SK-N-SH (cell line): ENCODE measurements at regions not wholly inside any gene's neighbourhood (a gene's known extent, or its start where the extent isn't known, plus 50 kb on each side); places are given as distances from the start of the nearest gene placed in this dataset.

Experiments used
- CTCF ChIA-PET: fragments of 300-600, 350-600 bp; formaldehyde crosslinking; extraction: SDS; loops from one replicate; lab custom pipeline; 2021; lab: Yijun Ruan, JAX
- POLR2A ChIA-PET: fragments of 350-600 bp; sonication (Branson Sonifier 250); formaldehyde crosslinking; extraction: SDS; loops from one replicate; lab custom pipeline; 2020; ENCODE audit warnings: antibody characterized with exemption, inconsistent platforms; lab: Yijun Ruan, JAX
- DNase-seq: peaks from one replicate; pipeline ENCODE4 v3.0.0; 2012
- H2AFZ ChIP-seq: fragments of 200-600 bp; sonication (generic); 2 replicates; pipeline ENCODE4 v1.8.1; 2016; ENCODE audit warnings: antibody characterized with exemption, mild to moderate bottlenecking, low read depth
- H3F3A ChIP-seq: fragments of 200-600 bp; sonication (generic); replicated peaks from 2 replicates; pipeline ENCODE3; 2016; ENCODE audit warnings: antibody characterized with exemption, mild to moderate bottlenecking; ENCODE audit not compliant: insufficient read depth
- H3K27ac ChIP-seq, 2 experiments: fragments of 200-500 bp in 1 of 2; fragments of 200-600 bp in 1 of 2; sonication (Bioruptor generic) in 1 of 2; sonication (generic), shearing (Covaris generic) in 1 of 2; 2 replicates each; pipeline versions ENCODE4 v1.5.1 to v1.6.1; 2014 to 2016; ENCODE audit warnings: low read depth in 2 of 2, inconsistent platforms in 1 of 2, low read length in 1 of 2, mild to moderate bottlenecking in 1 of 2, mixed read lengths in 1 of 2
- H3K27me3 ChIP-seq: fragments of 200-600 bp; sonication (generic), shearing (Covaris generic); 2 replicates; pipeline ENCODE4 v1.6.1; 2016; ENCODE audit warnings: mixed run types; ENCODE audit not compliant: insufficient read depth
- H3K36me3 ChIP-seq, 2 experiments: fragments of 200-500 bp in 1 of 2; fragments of 200-600 bp in 1 of 2; sonication (Bioruptor generic) in 1 of 2; sonication (generic) in 1 of 2; replicated peaks in 1 of 2; 2 replicates each; pipeline versions ENCODE3 to v1.5.1; 2014 to 2016; ENCODE audit warnings: low read length in 1 of 2, mild to moderate bottlenecking in 1 of 2; ENCODE audit not compliant: insufficient read depth in 2 of 2, control insufficient read depth in 1 of 2
- H3K4me1 ChIP-seq, 2 experiments: fragments of 200-500 bp in 1 of 2; fragments of 200-600 bp in 1 of 2; sonication (Bioruptor generic) in 1 of 2; sonication (generic), shearing (Covaris generic) in 1 of 2; 2 replicates each; pipeline versions ENCODE4 v1.5.1 to v1.6.1; 2014 to 2016; ENCODE audit warnings: low read depth in 1 of 2, low read length in 1 of 2, mixed run types in 1 of 2; ENCODE audit not compliant: insufficient read depth in 2 of 2, control insufficient read depth in 1 of 2
- H3K4me2 ChIP-seq: fragments of 200-600 bp; sonication (generic), shearing (Covaris generic); 2 replicates; pipeline ENCODE4 v1.6.1; 2017; ENCODE audit warnings: mixed run types
- H3K4me3 ChIP-seq, 2 experiments: fragments of 200-500 bp in 1 of 2; fragments of 200-600 bp in 1 of 2; sonication (Bioruptor generic) in 1 of 2; sonication (generic), shearing (Covaris generic) in 1 of 2; 2 replicates each; pipeline versions ENCODE4 v1.5.1 to v1.8.1; 2014 to 2016; ENCODE audit warnings: low read depth in 2 of 2, inconsistent platforms in 1 of 2, low read length in 1 of 2, mild to moderate bottlenecking in 1 of 2, mixed read lengths in 1 of 2, moderate library complexity in 1 of 2
- H3K79me2 ChIP-seq: fragments of 200-600 bp; sonication (generic); 2 replicates; pipeline ENCODE4 v1.8.1; 2017; ENCODE audit warnings: mild to moderate bottlenecking; ENCODE audit not compliant: insufficient read depth
- H3K9ac ChIP-seq: fragments of 200-600 bp; sonication (generic); 2 replicates; pipeline ENCODE4 v1.6.1; 2017; ENCODE audit warnings: mixed run types
- H3K9me2 ChIP-seq: fragments of 200-600 bp; sonication (generic); 2 replicates; pipeline ENCODE4 v1.6.1; 2017; ENCODE audit warnings: mixed run types
- H3K9me3 ChIP-seq: fragments of 200-600 bp; sonication (generic); 2 replicates; pipeline ENCODE4 v1.6.1; 2017; ENCODE audit warnings: mixed run types, mild to moderate bottlenecking, moderate library complexity
- H4K20me1 ChIP-seq: fragments of 200-600 bp; sonication (generic); 2 replicates; pipeline ENCODE4 v1.6.1; 2017; ENCODE audit warnings: mild to moderate bottlenecking, mixed run types; ENCODE audit not compliant: insufficient read depth
- CTCF ChIP-seq: fragments of 200-600 bp; sonication (generic); IDR thresholded peaks from 2 replicates; pipeline ENCODE4 v1.6.1; 2017; ENCODE audit warnings: antibody characterized with exemption, mild to moderate bottlenecking, moderate library complexity
- EZH2phosphoT487 ChIP-seq: fragments of 200-600 bp; sonication (generic); IDR thresholded peaks from 2 replicates; pipeline ENCODE4 v1.6.1; 2017; ENCODE audit warnings: low read depth, mixed run types, mild to moderate bottlenecking, antibody characterized with exemption, moderate library complexity, borderline replicate concordance
- FOSL2 ChIP-seq: IDR thresholded peaks from 2 replicates; pipeline ENCODE4 v1.4.0; 2012; ENCODE audit warnings: low read depth, mild to moderate bottlenecking, moderate library complexity, borderline replicate concordance
- FOXM1 ChIP-seq: IDR thresholded peaks from 2 replicates; pipeline ENCODE4 v1.4.0; 2012; ENCODE audit warnings: low read depth, mild to moderate bottlenecking
- JUND ChIP-seq: IDR thresholded peaks from 2 replicates; pipeline ENCODE4 v1.4.0; 2012
- MAX ChIP-seq: IDR thresholded peaks from 2 replicates; pipeline ENCODE4 v1.4.0; 2012; ENCODE audit warnings: low read depth
- MXI1 ChIP-seq: IDR thresholded peaks from 2 replicates; pipeline ENCODE4 v1.6.1; 2012; ENCODE audit warnings: mild to moderate bottlenecking, low read depth, low read length, improper control_type of control experiment
- NFIC ChIP-seq: IDR thresholded peaks from 2 replicates; pipeline ENCODE4 v1.4.0; 2012; ENCODE audit warnings: borderline replicate concordance
- NRF1 ChIP-seq: IDR thresholded peaks from 2 replicates; pipeline ENCODE4 v1.6.1; 2012; ENCODE audit warnings: low read depth, mild to moderate bottlenecking, low read length
- PBX3 ChIP-seq: IDR thresholded peaks from 2 replicates; pipeline ENCODE4; 2012
- POLR2AphosphoS5 ChIP-seq: IDR thresholded peaks from 2 replicates; pipeline ENCODE4 v1.6.1; 2012; ENCODE audit warnings: low read depth, low read length
- RAD21 ChIP-seq: IDR thresholded peaks from 2 replicates; pipeline ENCODE4 v1.6.1; 2012; ENCODE audit warnings: mild to moderate bottlenecking, low read length
- RCOR1 ChIP-seq: fragments of 150-350 bp; IDR thresholded peaks from 2 replicates; pipeline ENCODE4 v1.6.1; 2017; ENCODE audit warnings: antibody characterized with exemption, low read length
- RFX5 ChIP-seq: IDR thresholded peaks from 2 replicates; pipeline ENCODE4 v1.6.1; 2012; ENCODE audit warnings: mild to moderate bottlenecking, improper control_type of control experiment, low read length
- TCF12 ChIP-seq: IDR thresholded peaks from 2 replicates; pipeline ENCODE4 v1.4.0; 2012
- USF1 ChIP-seq: IDR thresholded peaks from 2 replicates; pipeline ENCODE4 v1.4.0; 2012; ENCODE audit warnings: low read depth, borderline replicate concordance
- USF2 ChIP-seq: fragments of 150-350 bp; IDR thresholded peaks from 2 replicates; pipeline ENCODE4 v1.6.1; 2017; ENCODE audit warnings: antibody characterized with exemption, low read length, low read depth, borderline replicate concordance
- ZBTB33 ChIP-seq: IDR thresholded peaks from 2 replicates; pipeline ENCODE4 v1.4.0; 2012; ENCODE audit warnings: low read depth, borderline replicate concordance
- WGBS: methylation state at CpG from one replicate; pipeline ENCODE4 v1.1.6; 2017; ENCODE audit warnings: low lambda C conversion rate; 5-methylcytosine and 5-hydroxymethylcytosine counted together

- no peaks in the 10 kb centered on the region for H3K36me3 ChIP-seq
- no peaks in the 10 kb centered on the region for H3K27me3 ChIP-seq
- H3K4me1 ChIP-seq: no peaks in the 10 kb centered on the region
- H3K27ac ChIP-seq: no peak overlapping the region
- no peaks in the 10 kb centered on the region for H3K9me3 ChIP-seq
- WGBS: 40% methylated on average over 4 of the region's 4 CpGs
- POLR2A ChIA-PET: no interaction called here
- H3K79me2 ChIP-seq: no peaks in the 10 kb centered on the region
- H3F3A ChIP-seq: no peaks in the 10 kb centered on the region
- no peak overlapping the region for H2AFZ ChIP-seq
- H3K4me3 ChIP-seq: no peak overlapping the region
- H3K9me2 ChIP-seq: no peaks in the 10 kb centered on the region; the same call in 1 of the 2 replicates
- no peak overlapping the region for H3K9ac ChIP-seq
- H4K20me1 ChIP-seq: no peaks in the 10 kb centered on the region
- CTCF ChIA-PET: no interaction called here
- DNase-seq: no peak
- H3K4me2 ChIP-seq: no peak overlapping the region
- TF ChIP-seq JUND (no peak), NFIC (no peak), USF1 (no peak), RCOR1 (no peak), NRF1 (no peak)
Observed at GRCh38 chr2:22055784-22056620, 932.2 kb downstream of the TDRD15 start.

- Histone ChIP-seq H3K9me2 (no peaks in the 10 kb centered on the region; the same call in 1 of the 2 replicates), H3F3A (no peaks in the 10 kb centered on the region), H3K4me1 (no peaks in the 10 kb centered on the region), H3K27me3 (no peaks in the 10 kb centered on the region), H3K4me2 (no peak overlapping the region), H2AFZ (no peak overlapping the region), H3K4me3 (no peak overlapping the region), H3K9me3 (no peaks in the 10 kb centered on the region), H4K20me1 (no peaks in the 10 kb centered on the region), H3K27ac (no peak overlapping the region), H3K79me2 (no peaks in the 10 kb centered on the region), H3K9ac (no peak overlapping the region), H3K36me3 (no peaks in the 10 kb centered on the region)
- TF ChIP-seq FOXM1 (no peak), MAX (no peak), CTCF (no peak), RFX5 (no peak), USF2 (no peak), TCF12 (no peak), PBX3 (no peak), NFIC (no peak), EZH2phosphoT487 (no peak), ZBTB33 (no peak), MXI1 (no peak), POLR2AphosphoS5 (no peak), JUND (no peak), FOSL2 (no peak), RAD21 (no peak)
- WGBS: 31% methylated on average over 5 of the region's 5 CpGs
- POLR2A ChIA-PET: no interaction called here
- CTCF ChIA-PET: no interaction called here
- DNase-seq: no peak
Observed at GRCh38 chr2:22056621-22057132, 932.9 kb downstream of the TDRD15 start.
